ENCODE measurements at regions not wholly inside any gene's neighbourhood (a gene's known extent, or its start where the extent isn't known, plus 50 kb on each side); places are given as distances from the start of the nearest gene placed in this dataset.

- TF ChIP-seq CHD7 (IDR thresholded peaks at IDR 0.05; ENCODE audit: insufficient replicate concordance, low read length) (no peak), CHD1 (IDR thresholded peaks at IDR 0.05; ENCODE audit: low read depth, low read length) (no peak), SIN3A (conservative IDR thresholded peaks at IDR 0.05 in 1 of 2, IDR thresholded peaks at IDR 0.05 in 1 of 2; ENCODE audit: low read depth in 1 of 2, low read length in 2 of 2) (no peak), USF2 (IDR thresholded peaks at IDR 0.05; ENCODE audit: low read length) (no peak), TCF12 (IDR thresholded peaks at IDR 0.05; ENCODE audit: low read depth, low read length) (no peak), CEBPB (IDR thresholded peaks at IDR 0.05; ENCODE audit: low read depth, low read length) (no peak), BCL11A (IDR thresholded peaks at IDR 0.05; ENCODE audit: low read depth in 2 of 2, low read length in 2 of 2) (no peak), ASH2L (IDR thresholded peaks at IDR 0.05; ENCODE audit: low read length) (no peak), CTBP2 (IDR thresholded peaks at IDR 0.05; ENCODE audit: borderline replicate concordance, insufficient read depth, insufficient read length, low read length) (no peak)
- TF ChIP-seq, protein P1, sequence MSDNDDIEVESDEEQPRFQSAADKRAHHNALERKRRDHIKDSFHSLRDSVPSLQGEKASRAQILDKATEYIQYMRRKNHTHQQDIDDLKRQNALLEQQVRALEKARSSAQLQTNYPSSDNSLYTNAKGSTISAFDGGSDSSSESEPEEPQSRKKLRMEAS (IDR thresholded peaks at IDR 0.05), result no peak
Measured at GRCh38 chr5:88470745-88471144, 202.1 kb upstream of the TMEM161B start (continued).
